ENCODE measurements at regions not wholly inside any gene's neighbourhood (a gene's known extent, or its start where the extent isn't known, plus 50 kb on each side); places are given as distances from the start of the nearest gene placed in this dataset.

DNA sequence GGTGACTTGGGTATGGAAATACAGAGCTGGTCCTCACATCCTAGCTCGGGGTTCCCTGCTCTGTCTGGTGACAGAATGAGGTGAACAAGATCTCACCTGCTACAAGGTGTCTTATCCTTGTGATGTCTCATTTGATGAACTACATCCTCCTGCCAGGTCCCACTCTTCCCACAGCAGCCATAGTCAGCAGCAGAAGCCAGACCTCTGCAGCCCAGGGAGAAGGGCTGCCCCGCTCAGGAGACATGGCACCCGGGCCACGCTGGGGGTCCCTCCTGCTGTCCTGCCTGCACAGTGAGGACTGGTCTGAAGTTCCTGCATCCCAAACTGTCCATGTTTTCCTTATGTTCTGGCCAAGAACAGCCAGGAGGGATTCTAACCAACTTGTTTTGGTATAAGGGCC, 414.1 kb downstream of the CTTN start:
- H3K79me2 ChIP-seq (ENCODE audit: insufficient read depth, low read length): no peaks in the 10 kb centered on the region
- DNase-seq (ENCODE audit: insufficient read length, low spot score, missing footprints): no peak
- no peaks in the 10 kb centered on the region for H3K4me1 ChIP-seq (ENCODE audit: insufficient read depth, low read length)
- no peaks in the 10 kb centered on the region for H4K20me1 ChIP-seq (ENCODE audit: insufficient read depth, low read length)
- H3K4me3 ChIP-seq (ENCODE audit: insufficient read depth, low read length): no peak overlapping the region
- no peaks in the 10 kb centered on the region for H3K9me3 ChIP-seq (ENCODE audit: low read depth, low read length)
- H3K27ac ChIP-seq (ENCODE audit: low read depth, low read length): no peak overlapping the region
- no peak overlapping the region for H3K4me2 ChIP-seq (ENCODE audit: insufficient read depth, low read length)
- H2AFZ ChIP-seq (ENCODE audit: low read length): no peak overlapping the region
- peaks cover 7% of the 10 kb centered on the region for H3K27me3 ChIP-seq (ENCODE audit: insufficient read depth, low read length)
- no peaks in the 10 kb centered on the region for H3K36me3 ChIP-seq (ENCODE audit: insufficient read depth, low read length)
- TF ChIP-seq, protein P1, sequence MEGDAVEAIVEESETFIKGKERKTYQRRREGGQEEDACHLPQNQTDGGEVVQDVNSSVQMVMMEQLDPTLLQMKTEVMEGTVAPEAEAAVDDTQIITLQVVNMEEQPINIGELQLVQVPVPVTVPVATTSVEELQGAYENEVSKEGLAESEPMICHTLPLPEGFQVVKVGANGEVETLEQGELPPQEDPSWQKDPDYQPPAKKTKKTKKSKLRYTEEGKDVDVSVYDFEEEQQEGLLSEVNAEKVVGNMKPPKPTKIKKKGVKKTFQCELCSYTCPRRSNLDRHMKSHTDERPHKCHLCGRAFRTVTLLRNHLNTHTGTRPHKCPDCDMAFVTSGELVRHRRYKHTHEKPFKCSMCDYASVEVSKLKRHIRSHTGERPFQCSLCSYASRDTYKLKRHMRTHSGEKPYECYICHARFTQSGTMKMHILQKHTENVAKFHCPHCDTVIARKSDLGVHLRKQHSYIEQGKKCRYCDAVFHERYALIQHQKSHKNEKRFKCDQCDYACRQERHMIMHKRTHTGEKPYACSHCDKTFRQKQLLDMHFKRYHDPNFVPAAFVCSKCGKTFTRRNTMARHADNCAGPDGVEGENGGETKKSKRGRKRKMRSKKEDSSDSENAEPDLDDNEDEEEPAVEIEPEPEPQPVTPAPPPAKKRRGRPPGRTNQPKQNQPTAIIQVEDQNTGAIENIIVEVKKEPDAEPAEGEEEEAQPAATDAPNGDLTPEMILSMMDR (IDR thresholded peaks at IDR 0.05; ENCODE audit: extremely low read depth, low read depth, low read length): no peak

DNA sequence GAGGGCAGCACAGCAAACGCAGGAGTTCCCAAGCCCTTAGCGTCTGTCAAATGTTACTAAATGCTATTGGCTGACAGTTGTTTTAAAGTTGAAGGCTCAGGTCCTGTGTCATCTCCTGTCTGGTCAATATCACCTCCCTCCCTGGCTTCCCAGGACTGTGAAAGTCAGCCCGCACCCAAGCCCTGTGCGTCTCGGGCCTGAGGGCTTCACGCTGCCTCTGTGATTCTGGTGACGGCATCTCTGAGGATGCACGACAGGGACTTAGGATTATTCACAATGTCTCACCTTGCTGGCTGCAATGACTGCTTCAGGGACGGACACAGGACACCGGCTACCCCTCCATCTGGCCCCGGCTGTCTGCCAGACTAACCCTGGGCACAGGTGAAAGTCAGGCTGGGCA, 415.3 kb downstream of the CTTN start:
- no peaks in the 10 kb centered on the region for H3K36me3 ChIP-seq (ENCODE audit: insufficient read depth, low read length)
- H4K20me1 ChIP-seq (ENCODE audit: insufficient read depth, low read length): no peaks in the 10 kb centered on the region
- H2AFZ ChIP-seq (ENCODE audit: low read length): no peak overlapping the region
- H3K4me2 ChIP-seq (ENCODE audit: insufficient read depth, low read length): no peak overlapping the region
- no peak overlapping the region for H3K27ac ChIP-seq (ENCODE audit: low read depth, low read length)
- H3K9me3 ChIP-seq (ENCODE audit: low read depth, low read length): no peaks in the 10 kb centered on the region
- no peak overlapping the region for H3K4me3 ChIP-seq (ENCODE audit: insufficient read depth, low read length)
- H3K4me1 ChIP-seq (ENCODE audit: insufficient read depth, low read length): no peaks in the 10 kb centered on the region
- no peaks in the 10 kb centered on the region for H3K79me2 ChIP-seq (ENCODE audit: insufficient read depth, low read length)
- DNase-seq (ENCODE audit: insufficient read length, low spot score, missing footprints): no peak
- H3K27me3 ChIP-seq (ENCODE audit: insufficient read depth, low read length): peaks cover 7% of the 10 kb centered on the region
- TF ChIP-seq, protein P1 (IDR thresholded peaks at IDR 0.05; ENCODE audit: extremely low read depth, low read depth, low read length): no peak

DNA sequence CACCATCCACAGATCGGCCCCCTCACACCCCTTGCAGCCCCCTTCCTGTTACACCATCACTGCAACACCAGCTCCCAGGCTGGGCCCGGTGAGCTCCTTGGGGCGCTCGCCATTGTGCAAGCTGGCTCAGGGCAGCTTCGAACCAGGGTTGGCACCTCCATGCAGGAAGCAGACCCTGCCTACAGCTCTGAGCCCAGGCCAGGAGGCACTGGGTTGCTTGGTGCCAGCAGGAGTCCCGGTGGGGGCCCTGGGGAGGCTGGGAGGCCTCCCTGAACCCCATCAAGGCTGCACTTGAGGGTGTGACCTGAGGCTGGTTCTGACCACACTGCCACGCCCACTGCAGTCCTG, 417.1 kb downstream of the CTTN start:
- H3K4me2 ChIP-seq (ENCODE audit: insufficient read depth, low read length): no peak overlapping the region
- no peaks in the 10 kb centered on the region for H4K20me1 ChIP-seq (ENCODE audit: insufficient read depth, low read length)
- TF ChIP-seq, protein P1 (IDR thresholded peaks at IDR 0.05; ENCODE audit: extremely low read depth, low read depth, low read length): no peak
- no peaks in the 10 kb centered on the region for H3K36me3 ChIP-seq (ENCODE audit: insufficient read depth, low read length)
- H3K27ac ChIP-seq (ENCODE audit: low read depth, low read length): no peak overlapping the region
- H3K4me3 ChIP-seq (ENCODE audit: insufficient read depth, low read length): no peak overlapping the region
- H3K4me1 ChIP-seq (ENCODE audit: insufficient read depth, low read length): no peaks in the 10 kb centered on the region
- DNase-seq (ENCODE audit: insufficient read length, low spot score, missing footprints): no peak
- no peak overlapping the region for H2AFZ ChIP-seq (ENCODE audit: low read length)
- no peaks in the 10 kb centered on the region for H3K9me3 ChIP-seq (ENCODE audit: low read depth, low read length)
- H3K79me2 ChIP-seq (ENCODE audit: insufficient read depth, low read length): no peaks in the 10 kb centered on the region
- H3K27me3 ChIP-seq (ENCODE audit: insufficient read depth, low read length): peaks cover 7% of the 10 kb centered on the region

DNA sequence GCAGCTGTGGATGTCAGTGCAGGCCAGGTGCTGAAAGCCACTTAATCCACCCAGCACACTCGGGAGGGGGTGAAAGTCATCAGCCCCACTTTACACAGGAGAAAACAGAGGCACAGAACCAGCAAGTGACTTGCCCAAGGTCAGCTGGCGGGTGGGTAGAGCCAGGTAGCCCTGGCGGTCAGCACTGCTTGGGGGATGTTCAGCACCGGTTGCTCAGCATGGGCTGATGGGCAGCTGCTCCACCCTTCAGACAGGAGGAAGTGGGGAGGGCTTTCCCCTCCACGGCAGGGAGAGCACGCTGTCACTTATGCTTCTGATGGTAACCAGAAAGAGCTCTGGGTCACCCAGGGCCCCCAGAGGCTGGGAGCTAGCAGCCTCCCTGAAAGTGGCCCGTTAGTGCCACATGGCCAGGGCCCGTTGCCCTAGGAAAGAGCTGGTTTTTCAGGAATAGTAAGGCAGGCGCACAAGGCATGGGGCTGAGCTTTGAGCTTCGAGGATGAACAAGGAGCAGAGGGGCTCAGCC, 417.9 kb downstream of the CTTN start:
- TF ChIP-seq, protein P1 (IDR thresholded peaks at IDR 0.05; ENCODE audit: extremely low read depth, low read depth, low read length): no peak
- no peaks in the 10 kb centered on the region for H3K9me3 ChIP-seq (ENCODE audit: low read depth, low read length)
- no peaks in the 10 kb centered on the region for H4K20me1 ChIP-seq (ENCODE audit: insufficient read depth, low read length)
- H2AFZ ChIP-seq (ENCODE audit: low read length): no peak overlapping the region
- no peaks in the 10 kb centered on the region for H3K4me1 ChIP-seq (ENCODE audit: insufficient read depth, low read length)
- no peak overlapping the region for H3K4me3 ChIP-seq (ENCODE audit: insufficient read depth, low read length)
- H3K36me3 ChIP-seq (ENCODE audit: insufficient read depth, low read length): no peaks in the 10 kb centered on the region
- no peak overlapping the region for H3K27ac ChIP-seq (ENCODE audit: low read depth, low read length)
- no peaks in the 10 kb centered on the region for H3K79me2 ChIP-seq (ENCODE audit: insufficient read depth, low read length)
- peaks cover 7% of the 10 kb centered on the region for H3K27me3 ChIP-seq (ENCODE audit: insufficient read depth, low read length)
- no peak overlapping the region for H3K4me2 ChIP-seq (ENCODE audit: insufficient read depth, low read length)
- no peak for DNase-seq (ENCODE audit: insufficient read length, low spot score, missing footprints)

All from osteoblast (primary cell).